ENCODE measurements at regions not wholly inside any gene's neighbourhood (a gene's known extent, or its start where the extent isn't known, plus 50 kb on each side); places are given as distances from the start of the nearest gene placed in this dataset.

GRCh38 chr15:35166730-35167359, 81.8 kb upstream of the NANOGP8 start:
- intact Hi-C loops (cut with micrococcal nuclease), result no loop called here

- intact Hi-C loops (cut with micrococcal nuclease), result no loop called here
Measured at GRCh38 chr15:35161694-35162093, 76.6 kb upstream of the NANOGP8 start.

GRCh38 chr15:35159170-35159569, 74.1 kb upstream of the NANOGP8 start:
- intact Hi-C loops (cut with micrococcal nuclease), result no loop called here

GRCh38 chr15:35151782-35152181, 66.7 kb upstream of the NANOGP8 start:
- intact Hi-C loops (cut with micrococcal nuclease), result no loop called here

GRCh38 chr15:35151381-35151780, 66.3 kb upstream of the NANOGP8 start:
- intact Hi-C loops (cut with micrococcal nuclease), result no loop called here

GRCh38 chr15:35150361-35150760, 65.3 kb upstream of the NANOGP8 start:
- intact Hi-C loops (cut with micrococcal nuclease), result no loop called here

GRCh38 chr15:35145336-35145735, 60.2 kb upstream of the NANOGP8 start:
- intact Hi-C loops (cut with micrococcal nuclease), result no loop called here

GRCh38 chr15:35142578-35142977, 57.5 kb upstream of the NANOGP8 start:
- intact Hi-C loops (cut with micrococcal nuclease), result no loop called here

- intact Hi-C loops (cut with micrococcal nuclease), result no loop called here
Measured at GRCh38 chr15:35141743-35142471, 56.8 kb upstream of the NANOGP8 start.

GRCh38 chr15:35139822-35140221, 54.7 kb upstream of the NANOGP8 start:
- intact Hi-C loops (cut with micrococcal nuclease), result no loop called here

GRCh38 chr15:35137190-35137574, 52.1 kb upstream of the NANOGP8 start:
- intact Hi-C loops (cut with micrococcal nuclease), result no loop called here

GRCh38 chr15:35136321-35137189, 51.5 kb upstream of the NANOGP8 start:
- intact Hi-C loops (cut with micrococcal nuclease), result no loop called here
